T-cell (primary cell): ENCODE measurements at regions not wholly inside any gene's neighbourhood (a gene's known extent, or its start where the extent isn't known, plus 50 kb on each side); places are given as distances from the start of the nearest gene placed in this dataset.
A peak's percentile ranks its signal among the peaks of the same experiment; 100 is the strongest.

Experiments used
- ATAC-seq, 4 experiments: fragments of 200-7000 bp in 3 of 4; fragments of 150-1000 bp in 1 of 4; cut with Tn5 transposase; replicated peaks in 1 of 4; 1 replicate in 3 of 4; 2 replicates in 1 of 4; pipeline ENCODE4 v1.10.0; 2021; ENCODE audit warnings: moderate library complexity in 3 of 4, mild to moderate bottlenecking in 2 of 4, moderate number of reproducible peaks in 1 of 4
- CTCF ChIA-PET, 2 donors: fragments of 300-600 bp; sonication (Branson Sonifier 250); formaldehyde crosslinking; loops; one replicate each; lab custom pipeline; 2022; ENCODE audit warnings: antibody characterized with exemption in 2 of 2; lab: Charles Lee
- POLR2A ChIA-PET, 2 donors: fragments of 300-600 bp; sonication (Branson Sonifier 250); formaldehyde crosslinking; loops; one replicate each; lab custom pipeline; 2022; ENCODE audit warnings: antibody characterized with exemption in 2 of 2; lab: Charles Lee
- DNase-seq, 35 experiments: peaks; one replicate each; pipeline versions ENCODE4 v3.0.0 to v3.0.0-alpha.2; 2013 to 2023
- H3K27ac ChIP-seq: one replicate; pipeline ENCODE4 v1.5.1; 2013; ENCODE audit warnings: low read length
- H3K27me3 ChIP-seq, 2 experiments: replicated peaks in 1 of 2; 1 replicate in 1 of 2; 2 replicates in 1 of 2; pipeline versions ENCODE4 v1.6.1 to v1.7.0; 2013; ENCODE audit warnings: low read length in 1 of 2, mixed read lengths in 1 of 2; ENCODE audit not compliant: control insufficient read depth in 2 of 2, insufficient read depth in 2 of 2; ENCODE audit errors: extremely low read depth in 1 of 2
- H3K36me3 ChIP-seq, 2 donors: 1 replicate in 1 of 2; 2 replicates in 1 of 2; pipeline versions ENCODE4 v1.6.1 to v1.7.0; 2013; ENCODE audit warnings: low read length in 1 of 2; ENCODE audit not compliant: control insufficient read depth in 2 of 2, insufficient read depth in 1 of 2; ENCODE audit errors: extremely low read depth in 1 of 2
- H3K4me1 ChIP-seq, 2 experiments: 1 replicate in 1 of 2; 2 replicates in 1 of 2; pipeline versions ENCODE4 v1.6.1 to v1.7.0; 2013; ENCODE audit warnings: low read length in 2 of 2, mixed read lengths in 1 of 2; ENCODE audit not compliant: insufficient read depth in 2 of 2, control insufficient read depth in 1 of 2; ENCODE audit errors: extremely low read depth in 1 of 2
- H3K4me3 ChIP-seq, 2 donors: 1 replicate in 1 of 2; 2 replicates in 1 of 2; pipeline versions ENCODE4 v1.5.1 to v1.7.0; 2013; ENCODE audit warnings: mild to moderate bottlenecking in 2 of 2, low read length in 1 of 2, moderate library complexity in 1 of 2; ENCODE audit not compliant: control insufficient read depth in 1 of 2; ENCODE audit errors: extremely low read depth in 1 of 2
- H3K9me3 ChIP-seq: 2 replicates; pipeline ENCODE4 v1.7.0; 2013
- H3K27ac Mint-ChIP-seq, 2 donors: one replicate each; pipeline ENCODE4 v1.8.0; 2020 to 2021; ENCODE audit warnings: mild to moderate bottlenecking in 2 of 2, mixed read lengths in 2 of 2
- H3K27me3 Mint-ChIP-seq, 2 donors: one replicate each; pipeline ENCODE4 v1.8.0; 2021 to 2022; ENCODE audit warnings: mixed read lengths in 2 of 2
- H3K36me3 Mint-ChIP-seq: one replicate; pipeline ENCODE4 v1.8.0; 2021; ENCODE audit warnings: mixed read lengths
- H3K4me1 Mint-ChIP-seq, 3 donors: one replicate each; pipeline ENCODE4 v1.8.0; 2020 to 2022; ENCODE audit warnings: mixed read lengths in 3 of 3, mild to moderate bottlenecking in 1 of 3
- H3K4me3 Mint-ChIP-seq, 3 donors: one replicate each; pipeline ENCODE4 v1.8.0; 2020 to 2022; ENCODE audit warnings: mild to moderate bottlenecking in 3 of 3, mixed read lengths in 3 of 3, moderate library complexity in 3 of 3
- H3K9me3 Mint-ChIP-seq, 3 donors: one replicate each; pipeline ENCODE4 v1.8.0; 2020 to 2022; ENCODE audit warnings: mixed read lengths in 3 of 3
- WGBS: methylation state at CpG from one replicate; pipeline ENCODE4 v1.1.5; 2013; ENCODE audit warnings: missing lambda C conversion rate; ENCODE audit not compliant: insufficient coverage; 5-methylcytosine and 5-hydroxymethylcytosine counted together

GRCh38 chr4:152164561-152164960 lies 371.3 kb downstream of the FBXW7 start:
- Mint-ChIP-seq H3K9me3 (no peaks in the 10 kb centered on the region), H3K36me3 (no peaks in the 10 kb centered on the region), H3K27me3 (peaks cover 0 to 6% of the 10 kb centered on the region in 2 donors), H3K27ac (no peak overlapping the region), H3K4me1 (peaks cover 0 to 10% (median 3%) of the 10 kb centered on the region in 3 donors), H3K4me3 (no peak overlapping the region)
- Histone ChIP-seq H3K36me3 (no peaks in the 10 kb centered on the region), H3K4me3 (no peak overlapping the region), H3K27me3 (peaks cover 0 to 1% of the 10 kb centered on the region in 2 experiments), H3K4me1 (no peaks in the 10 kb centered on the region), H3K9me3 (no peaks in the 10 kb centered on the region), H3K27ac (no peak overlapping the region)
- no peak for ATAC-seq
- ChIA-PET CTCF (no interaction called here), POLR2A (no interaction called here)
- no peak for DNase-seq
- 83% methylated on average over 1 of the region's 1 CpG for WGBS

- ChIA-PET CTCF (interaction anchor here in 1 of 2 donors (0.6 kb wide), 1 partner anchor 200 kb away, joined by 4 read pairs; no protein-coding TSS in a partner anchor), POLR2A (interaction anchor here in 1 of 2 donors (0.6 kb wide), 1 partner anchor 88 kb away, joined by 3 read pairs; no protein-coding TSS in a partner anchor)
Measured at GRCh38 chr4:152162331-152162697, 373.6 kb downstream of the FBXW7 start.

GRCh38 chr4:152161676-152162330 lies 374.1 kb downstream of the FBXW7 start:
- H3K4me1 ChIP-seq, result peaks cover 0 to 4% of the 10 kb centered on the region in 2 experiments
- H3K36me3 ChIP-seq, result no peaks in the 10 kb centered on the region
- CTCF ChIA-PET, result interaction anchor here in 1 of 2 donors (0.6 kb wide), 1 partner anchor 200 kb away, joined by 4 read pairs; no protein-coding TSS in a partner anchor
- DNase-seq (no peak), ATAC-seq (no peak)
- peaks cover 19 to 30% (median 20%) of the 10 kb centered on the region in 3 donors for H3K4me1 Mint-ChIP-seq
- no peaks in the 10 kb centered on the region for H3K9me3 ChIP-seq
- WGBS, result 90% methylated on average over 1 of the region's 3 CpGs
- H3K9me3 Mint-ChIP-seq, result no peaks in the 10 kb centered on the region
- no peak overlapping the region for H3K27ac Mint-ChIP-seq
- no peaks in the 10 kb centered on the region for H3K27me3 ChIP-seq
- H3K27ac ChIP-seq, result no peak overlapping the region
- H3K4me3 Mint-ChIP-seq, result no peak overlapping the region
- peaks cover 0 to 6% of the 10 kb centered on the region in 2 donors for H3K27me3 Mint-ChIP-seq
- H3K36me3 Mint-ChIP-seq, result no peaks in the 10 kb centered on the region
- no peak overlapping the region for H3K4me3 ChIP-seq
- POLR2A ChIA-PET, result no interaction called here

More at GRCh38 chr4:152162331-152162697, 373.6 kb downstream of the FBXW7 start:
- H3K4me1 Mint-ChIP-seq, result peaks cover 15 to 26% (median 16%) of the 10 kb centered on the region in 3 donors
- peaks cover 0 to 6% of the 10 kb centered on the region in 2 donors for H3K27me3 Mint-ChIP-seq
- H3K27ac ChIP-seq, result no peak overlapping the region
- H3K4me3 Mint-ChIP-seq, result no peak overlapping the region
- H3K9me3 ChIP-seq, result no peaks in the 10 kb centered on the region
- no peak overlapping the region for H3K27ac Mint-ChIP-seq
- no peaks in the 10 kb centered on the region for H3K27me3 ChIP-seq
- H3K9me3 Mint-ChIP-seq, result no peaks in the 10 kb centered on the region
- DNase-seq (no peak), ATAC-seq (no peak)
- peaks cover 0 to under 1% of the 10 kb centered on the region in 2 experiments for H3K4me1 ChIP-seq
- no peaks in the 10 kb centered on the region for H3K36me3 Mint-ChIP-seq
- H3K4me3 ChIP-seq, result no peak overlapping the region
- no peaks in the 10 kb centered on the region for H3K36me3 ChIP-seq
- WGBS, result 100% methylated on average over 1 of the region's 2 CpGs

GRCh38 chr4:152160225-152160800 lies 375.6 kb downstream of the FBXW7 start:
- ChIA-PET CTCF (no interaction called here), POLR2A (no interaction called here)
- Mint-ChIP-seq H3K4me1 (peaks cover 20 to 26% (median 21%) of the 10 kb centered on the region in 3 donors), H3K36me3 (no peaks in the 10 kb centered on the region), H3K27me3 (peaks cover 0 to 4% of the 10 kb centered on the region in 2 donors), H3K4me3 (no peak overlapping the region), H3K9me3 (no peaks in the 10 kb centered on the region), H3K27ac (no peak overlapping the region)
- no peak overlapping the region for H3K4me3 ChIP-seq
- H3K4me1 ChIP-seq, result peaks cover 0 to 4% of the 10 kb centered on the region in 2 experiments
- H3K27me3 ChIP-seq, result no peaks in the 10 kb centered on the region
- no peak for DNase-seq
- no peaks in the 10 kb centered on the region for H3K36me3 ChIP-seq
- WGBS, result 98% methylated on average over 9 of the region's 13 CpGs
- H3K27ac ChIP-seq, result no peak overlapping the region
- ATAC-seq, result no peak
- no peaks in the 10 kb centered on the region for H3K9me3 ChIP-seq

GRCh38 chr4:152159773-152160172 lies 376.1 kb downstream of the FBXW7 start:
- H3K36me3 ChIP-seq, result no peaks in the 10 kb centered on the region
- H3K4me1 Mint-ChIP-seq, result peaks cover 25 to 30% (median 25%) of the 10 kb centered on the region in 3 donors
- peaks cover 0 to 4% of the 10 kb centered on the region in 2 experiments for H3K4me1 ChIP-seq
- ChIA-PET CTCF (no interaction called here), POLR2A (no interaction called here)
- no peak for DNase-seq
- no peak overlapping the region for H3K27ac Mint-ChIP-seq
- H3K27me3 Mint-ChIP-seq, result peaks cover 0 to 4% of the 10 kb centered on the region in 2 donors
- ATAC-seq, result no peak
- H3K36me3 Mint-ChIP-seq, result peaks cover 3% of the 10 kb centered on the region
- no peak overlapping the region for H3K4me3 Mint-ChIP-seq
- H3K4me3 ChIP-seq, result no peak overlapping the region
- H3K27ac ChIP-seq, result no peak overlapping the region
- no peaks in the 10 kb centered on the region for H3K9me3 ChIP-seq
- peaks cover 0 to 3% (median 3%) of the 10 kb centered on the region in 3 donors for H3K9me3 Mint-ChIP-seq
- no CpG with 5 or more reads among the region's 2 CpGs for WGBS
- H3K27me3 ChIP-seq, result no peaks in the 10 kb centered on the region

GRCh38 chr4:152158225-152158624 lies 377.7 kb downstream of the FBXW7 start:
- POLR2A ChIA-PET, result no interaction called here
- Histone ChIP-seq H3K36me3 (no peaks in the 10 kb centered on the region), H3K27me3 (no peaks in the 10 kb centered on the region), H3K9me3 (no peaks in the 10 kb centered on the region), H3K27ac (no peak overlapping the region), H3K4me1 (peaks cover 0 to 6% of the 10 kb centered on the region in 2 experiments), H3K4me3 (no peak overlapping the region)
- peaks cover 0 to 4% (median 3%) of the 10 kb centered on the region in 3 donors for H3K9me3 Mint-ChIP-seq
- DNase-seq, result no peak
- ATAC-seq, result no peak
- H3K36me3 Mint-ChIP-seq, result peaks cover 3% of the 10 kb centered on the region
- no peaks in the 10 kb centered on the region for H3K27me3 Mint-ChIP-seq
- no CpG with 5 or more reads among the region's 2 CpGs for WGBS
- peak overlapping the region in 1 of 2 donors; percentile 53 for H3K27ac Mint-ChIP-seq
- H3K4me3 Mint-ChIP-seq, result no peak overlapping the region
- CTCF ChIA-PET, result interaction anchor here in 1 of 2 donors (0.6 kb wide), 1 partner anchor 79 kb away, joined by 3 read pairs; no protein-coding TSS in a partner anchor
- H3K4me1 Mint-ChIP-seq, result peaks cover 23 to 35% (median 30%) of the 10 kb centered on the region in 3 donors
